ENCODE measurements at regions not wholly inside any gene's neighbourhood (a gene's known extent, or its start where the extent isn't known, plus 50 kb on each side); places are given as distances from the start of the nearest gene placed in this dataset.

GRCh38 chr3:76367281-76367680 lies 581.9 kb upstream of the ZNF717 start:
- no peak for DNase-seq (ENCODE audit: low spot score)
- in situ Hi-C loops (cut with HindIII; ENCODE audit: low sequenced_read_pairs), result no loop called here

GRCh38 chr3:76369170-76369569 lies 583.8 kb upstream of the ZNF717 start:
- DNase-seq (ENCODE audit: low spot score), result no peak
- in situ Hi-C loops (cut with HindIII; ENCODE audit: low sequenced_read_pairs), result no loop called here

GRCh38 chr3:76370749-76371520 lies 585.6 kb upstream of the ZNF717 start:
- in situ Hi-C loops (cut with HindIII; ENCODE audit: low sequenced_read_pairs), result no loop called here

DNA sequence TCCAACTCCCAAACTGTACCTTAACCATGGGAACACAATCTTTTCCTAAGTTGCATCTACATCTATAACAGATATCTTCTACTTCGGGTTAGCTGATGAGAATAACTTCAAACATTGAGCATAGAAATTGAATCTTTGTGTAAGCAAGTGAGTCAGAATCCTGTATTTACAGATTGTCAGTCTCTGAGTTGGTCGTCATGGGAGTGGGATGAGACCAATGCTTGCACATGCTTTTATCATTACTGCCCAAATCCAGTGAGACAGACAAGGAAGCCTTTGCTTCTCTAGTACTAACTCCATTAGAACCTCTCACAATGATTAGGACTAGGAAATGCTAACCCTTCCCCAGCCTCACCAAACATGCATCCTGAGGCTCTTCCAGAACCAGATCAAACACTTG lies 587.1 kb upstream of the ZNF717 start:
- DNase-seq (ENCODE audit: low spot score), result no peak
- in situ Hi-C loops (cut with HindIII; ENCODE audit: low sequenced_read_pairs), result no loop called here

More at GRCh38 chr3:76370749-76371520, 585.6 kb upstream of the ZNF717 start:
- no peak for DNase-seq (ENCODE audit: low spot score)

GRCh38 chr3:76377074-76377473 lies 591.7 kb upstream of the ZNF717 start:
- in situ Hi-C loops (cut with HindIII; ENCODE audit: low sequenced_read_pairs), result no loop called here
- DNase-seq (ENCODE audit: low spot score), result no peak

DNA sequence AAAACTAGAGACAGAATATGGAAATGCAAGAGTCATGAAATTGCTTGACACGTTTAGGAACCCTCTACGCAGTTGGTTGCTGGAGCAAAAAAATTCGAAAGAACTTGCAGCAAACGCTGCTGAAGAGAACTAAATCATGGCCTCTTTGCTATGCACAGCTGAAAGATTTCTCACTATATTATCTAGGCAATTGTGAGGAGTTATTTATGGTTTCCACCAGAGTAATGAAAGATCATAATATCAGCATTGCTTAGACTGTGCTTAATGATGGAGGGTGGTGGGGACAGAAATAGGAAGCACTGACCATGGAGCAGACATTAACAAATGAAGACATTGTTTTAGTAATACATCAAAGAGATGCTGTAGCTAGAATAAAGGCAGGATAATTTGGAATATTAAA lies 593.4 kb upstream of the ZNF717 start:
- DNase-seq (ENCODE audit: low spot score), result no peak
- in situ Hi-C loops (cut with HindIII; ENCODE audit: low sequenced_read_pairs), result no loop called here

DNA sequence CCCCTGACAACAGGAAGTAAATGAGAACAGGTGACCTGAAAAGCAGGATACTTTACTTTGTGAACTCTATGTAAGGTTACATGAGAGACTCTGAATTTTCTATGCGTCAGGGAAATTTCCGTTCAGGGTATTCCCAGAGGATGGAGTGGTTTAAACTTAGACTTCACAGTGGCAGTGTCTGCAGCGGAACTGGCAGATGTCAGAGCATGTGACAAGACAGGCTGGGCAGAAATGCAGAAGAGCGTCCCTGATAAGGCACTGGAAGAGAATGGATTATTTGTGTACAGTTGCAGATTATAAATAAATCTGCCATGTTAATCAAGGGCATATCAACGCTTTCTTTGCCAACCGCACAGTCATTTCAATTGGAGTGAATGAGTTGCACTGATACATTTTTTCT lies 598.4 kb upstream of the ZNF717 start:
- no peak for DNase-seq (ENCODE audit: low spot score)
- in situ Hi-C loops (cut with HindIII; ENCODE audit: low sequenced_read_pairs), result no loop called here

DNA sequence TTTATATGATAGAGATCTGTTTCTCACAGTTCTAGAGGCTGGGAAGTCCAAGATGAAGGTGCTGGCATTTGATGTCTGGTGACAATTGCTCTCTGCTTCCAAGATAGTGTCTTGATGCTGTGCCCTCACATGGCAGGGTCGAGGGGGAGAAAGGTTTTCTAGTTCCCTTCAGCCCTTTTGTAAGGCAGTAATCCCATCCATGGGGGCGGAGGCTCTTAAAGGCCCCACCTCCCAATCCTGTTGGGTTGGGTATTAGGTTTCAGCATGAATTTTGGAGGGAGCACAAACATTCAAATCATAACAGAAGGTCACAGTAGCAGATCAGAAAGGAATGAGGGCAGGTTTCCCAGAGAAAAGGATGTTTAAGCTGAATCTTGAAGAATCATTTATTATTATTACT lies 601.7 kb upstream of the ZNF717 start:
- no peak for DNase-seq (ENCODE audit: low spot score)
- in situ Hi-C loops (cut with HindIII; ENCODE audit: low sequenced_read_pairs), result no loop called here

DNA sequence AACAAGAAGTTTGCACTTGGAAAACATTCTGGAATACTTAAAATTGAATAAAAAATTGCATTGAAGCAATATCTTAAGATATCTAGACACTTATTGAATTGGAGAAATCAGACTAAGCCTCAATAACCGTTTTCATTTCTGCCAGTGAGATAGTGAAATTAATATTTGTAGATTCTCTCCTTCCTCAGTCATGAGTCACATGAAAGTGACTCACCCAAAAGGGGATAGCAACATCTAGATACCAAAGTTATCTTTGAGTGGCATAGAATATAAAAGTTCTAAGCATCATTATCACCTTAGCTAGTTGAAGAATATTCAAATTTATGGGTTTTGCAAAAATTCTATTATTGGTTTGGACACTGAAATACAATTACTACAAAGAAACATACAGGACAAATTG lies 614.8 kb upstream of the ZNF717 start:
- no peak for DNase-seq (ENCODE audit: low spot score)
- in situ Hi-C loops (cut with HindIII; ENCODE audit: low sequenced_read_pairs), result no loop called here

DNA sequence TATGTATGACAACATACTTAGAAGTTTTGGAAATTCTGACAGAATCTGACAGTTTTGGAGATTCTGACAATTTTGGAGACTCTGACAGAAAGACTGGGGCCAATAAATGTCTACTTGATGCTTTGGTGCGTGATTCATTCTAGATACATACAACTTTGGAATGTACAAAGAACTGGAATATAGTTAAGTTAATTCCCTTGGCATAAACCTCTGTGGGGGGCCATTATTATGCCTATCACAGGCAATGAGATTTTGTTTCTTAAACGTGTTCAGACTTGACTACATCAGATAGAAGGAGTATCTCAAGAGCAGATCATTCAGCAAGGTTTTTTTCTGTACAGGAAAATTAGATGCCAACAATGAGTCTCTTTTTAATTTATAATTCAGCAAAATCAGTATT lies 617.6 kb upstream of the ZNF717 start:
- no peak for DNase-seq (ENCODE audit: low spot score)
- in situ Hi-C loops (cut with HindIII; ENCODE audit: low sequenced_read_pairs), result no loop called here

- no peak for DNase-seq (ENCODE audit: low spot score)
- in situ Hi-C loops (cut with HindIII; ENCODE audit: low sequenced_read_pairs), result no loop called here
Measured at GRCh38 chr3:76403556-76403955, 618.2 kb upstream of the ZNF717 start.

DNA sequence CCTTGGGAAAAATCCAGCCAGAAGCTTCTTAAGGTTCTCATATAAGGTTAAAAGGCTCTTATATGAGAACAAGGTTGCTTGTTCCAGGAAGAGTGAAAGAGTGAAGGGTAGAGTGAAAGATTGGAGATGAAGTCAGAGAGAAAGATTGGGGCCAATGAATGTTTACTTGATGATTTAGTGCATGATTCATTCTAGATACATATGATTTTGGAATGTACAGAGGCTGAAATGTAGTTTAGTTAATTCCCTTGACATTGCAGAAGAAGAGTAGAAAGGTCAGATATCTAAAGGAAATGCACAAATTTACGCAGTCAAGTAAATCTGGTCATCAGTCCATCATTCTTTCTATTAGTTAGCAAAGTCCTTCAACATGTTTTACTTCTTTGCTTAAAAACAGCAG lies 619.8 kb upstream of the ZNF717 start:
- in situ Hi-C loops (cut with HindIII; ENCODE audit: low sequenced_read_pairs), result no loop called here
- no peak for DNase-seq (ENCODE audit: low spot score)

DNA sequence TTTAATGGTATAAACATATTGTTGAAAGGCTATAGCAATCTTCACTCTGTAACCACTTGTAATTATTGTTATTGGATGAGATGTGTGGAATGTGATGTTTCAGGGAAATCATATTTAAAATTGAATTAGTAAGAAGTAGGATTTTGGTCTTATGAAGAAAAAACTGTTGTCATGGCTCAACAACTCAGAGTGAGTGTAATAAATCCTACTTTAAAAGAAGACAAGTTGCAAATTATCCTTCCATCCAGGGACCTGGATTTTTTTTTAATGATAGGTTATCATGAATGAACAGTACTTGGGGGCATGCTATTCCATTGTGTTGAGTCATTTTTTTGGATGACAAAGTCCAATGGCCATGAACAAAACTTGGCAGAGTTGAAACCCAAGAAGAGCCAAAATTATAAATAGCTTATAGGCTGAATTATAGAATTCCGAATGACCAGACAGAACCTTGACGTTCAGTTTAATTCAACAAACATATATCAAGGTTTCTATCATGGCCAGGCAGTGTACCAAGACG lies 625.5 kb upstream of the ZNF717 start:
- in situ Hi-C loops (cut with HindIII; ENCODE audit: low sequenced_read_pairs), result no loop called here

GRCh38 chr3:76415384-76415783 lies 624.5 kb upstream of the ROBO2 start:
- no peak for DNase-seq (ENCODE audit: low spot score)
- in situ Hi-C loops (cut with HindIII; ENCODE audit: low sequenced_read_pairs), result no loop called here

More for the DNA sequence above, 625.5 kb upstream of the ZNF717 start:
- no peak for DNase-seq (ENCODE audit: low spot score)

GRCh38 chr3:76429581-76430177 lies 610.2 kb upstream of the ROBO2 start:
- in situ Hi-C loops (cut with HindIII; ENCODE audit: low sequenced_read_pairs), result no loop called here
- no peak for DNase-seq (ENCODE audit: low spot score)

DNA sequence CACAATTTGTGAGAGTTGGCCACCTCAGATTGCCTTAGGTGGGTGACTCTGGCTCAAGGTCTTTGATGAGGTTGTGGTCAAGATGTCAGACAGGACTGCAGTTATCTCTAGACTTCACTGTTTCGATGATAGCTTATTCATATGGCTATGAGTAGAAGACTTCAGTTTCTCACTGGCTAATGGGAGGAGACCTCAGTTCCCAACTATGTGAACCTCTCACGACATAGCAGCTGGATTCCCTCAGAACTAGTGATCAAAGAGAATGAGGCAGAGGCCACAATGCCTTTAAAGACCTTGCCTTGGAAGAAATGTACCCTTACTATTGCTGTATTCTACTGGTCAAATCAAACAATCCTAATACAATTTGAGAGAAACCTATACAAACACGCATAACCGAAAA lies 607.5 kb upstream of the ROBO2 start:
- in situ Hi-C loops (cut with HindIII; ENCODE audit: low sequenced_read_pairs), result no loop called here
- no peak for DNase-seq (ENCODE audit: low spot score)

GRCh38 chr3:76436894-76437293 lies 603.0 kb upstream of the ROBO2 start:
- DNase-seq (ENCODE audit: low spot score), result no peak
- in situ Hi-C loops (cut with HindIII; ENCODE audit: low sequenced_read_pairs), result no loop called here

DNA sequence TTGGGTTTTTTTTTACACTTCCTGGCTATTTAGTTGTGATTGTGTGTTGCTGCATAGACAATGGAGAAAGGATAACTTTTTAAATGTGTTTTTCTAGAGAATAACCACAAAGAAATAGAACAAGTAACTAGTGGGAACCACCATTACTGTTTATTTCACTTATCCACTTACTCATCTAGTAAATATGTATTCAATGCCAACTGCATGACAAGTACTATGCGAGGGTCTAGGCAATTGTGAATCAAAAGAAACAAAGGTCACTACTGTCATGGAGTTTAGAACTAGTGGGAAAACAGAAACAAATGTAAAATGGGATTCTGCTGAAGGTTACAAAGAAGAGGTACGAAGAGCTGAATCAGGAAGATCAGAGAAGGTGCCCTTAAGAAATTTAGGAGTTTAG lies 600.9 kb upstream of the ROBO2 start:
- no peak for DNase-seq (ENCODE audit: low spot score)

GRCh38 chr3:76442374-76442915 lies 597.5 kb upstream of the ROBO2 start:
- in situ Hi-C loops (cut with HindIII; ENCODE audit: low sequenced_read_pairs), result no loop called here
- DNase-seq (ENCODE audit: low spot score), result no peak

More for the DNA sequence above, 600.9 kb upstream of the ROBO2 start:
- in situ Hi-C loops (cut with HindIII; ENCODE audit: low sequenced_read_pairs), result no loop called here

DNA sequence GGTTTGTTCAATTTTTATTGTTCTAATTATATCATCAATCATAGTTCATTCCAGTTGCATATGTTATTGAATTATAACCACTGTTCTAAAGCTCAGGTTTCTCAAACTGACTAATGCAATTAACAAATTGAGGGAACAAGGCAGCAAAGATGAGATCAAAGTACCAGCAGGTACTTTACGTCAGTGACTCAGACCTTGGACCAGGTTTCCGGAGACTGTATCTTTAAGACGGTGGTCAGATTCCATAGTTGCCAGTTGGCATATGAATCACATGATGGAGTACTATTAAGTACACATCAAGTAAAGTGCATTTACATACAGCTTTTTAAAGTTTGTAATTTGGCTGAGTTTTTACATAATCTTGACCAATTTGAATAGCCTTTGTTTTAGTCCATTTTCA lies 583.6 kb upstream of the ROBO2 start:
- in situ Hi-C loops (cut with HindIII; ENCODE audit: low sequenced_read_pairs), result no loop called here
- DNase-seq (ENCODE audit: low spot score), result no peak

- in situ Hi-C loops (cut with HindIII; ENCODE audit: low sequenced_read_pairs), result no loop called here
- no peak for DNase-seq (ENCODE audit: low spot score)
Measured at GRCh38 chr3:76463501-76463900, 576.4 kb upstream of the ROBO2 start.
